Prostate gland (tissue), 2 donors: ENCODE measurements at regions not wholly inside any gene's neighbourhood (a gene's known extent, or its start where the extent isn't known, plus 50 kb on each side); places are given as distances from the start of the nearest gene placed in this dataset.

Experiments used
- POLR2A ChIP-seq: fragments of 450-650 bp; IDR thresholded peaks from one replicate; pipeline ENCODE4 v1.6.1; 2016; ENCODE audit warnings: antibody characterized with exemption, mild to moderate bottlenecking
- TF ChIP-seq, protein P1 (sequence below), 4 experiments: fragments of 200-600 bp in 2 of 4; fragments of 450-650 bp in 2 of 4; sonication (generic) in 2 of 4; IDR thresholded peaks; 1 replicate in 3 of 4; 2 replicates in 1 of 4; pipeline ENCODE4 v1.5.1; 2016 to 2019; ENCODE audit warnings: antibody characterized with exemption in 4 of 4, mild to moderate bottlenecking in 2 of 4, moderate library complexity in 2 of 4

- TF ChIP-seq POLR2A, result no peak
- TF ChIP-seq, protein P1, sequence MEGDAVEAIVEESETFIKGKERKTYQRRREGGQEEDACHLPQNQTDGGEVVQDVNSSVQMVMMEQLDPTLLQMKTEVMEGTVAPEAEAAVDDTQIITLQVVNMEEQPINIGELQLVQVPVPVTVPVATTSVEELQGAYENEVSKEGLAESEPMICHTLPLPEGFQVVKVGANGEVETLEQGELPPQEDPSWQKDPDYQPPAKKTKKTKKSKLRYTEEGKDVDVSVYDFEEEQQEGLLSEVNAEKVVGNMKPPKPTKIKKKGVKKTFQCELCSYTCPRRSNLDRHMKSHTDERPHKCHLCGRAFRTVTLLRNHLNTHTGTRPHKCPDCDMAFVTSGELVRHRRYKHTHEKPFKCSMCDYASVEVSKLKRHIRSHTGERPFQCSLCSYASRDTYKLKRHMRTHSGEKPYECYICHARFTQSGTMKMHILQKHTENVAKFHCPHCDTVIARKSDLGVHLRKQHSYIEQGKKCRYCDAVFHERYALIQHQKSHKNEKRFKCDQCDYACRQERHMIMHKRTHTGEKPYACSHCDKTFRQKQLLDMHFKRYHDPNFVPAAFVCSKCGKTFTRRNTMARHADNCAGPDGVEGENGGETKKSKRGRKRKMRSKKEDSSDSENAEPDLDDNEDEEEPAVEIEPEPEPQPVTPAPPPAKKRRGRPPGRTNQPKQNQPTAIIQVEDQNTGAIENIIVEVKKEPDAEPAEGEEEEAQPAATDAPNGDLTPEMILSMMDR (IDR thresholded peaks at IDR 0.05), result no peak
Measured at GRCh38 chr2:155215037-155215707, 516.7 kb downstream of the KCNJ3 start.
